ENCODE measurements at regions not wholly inside any gene's neighbourhood (a gene's known extent, or its start where the extent isn't known, plus 50 kb on each side); places are given as distances from the start of the nearest gene placed in this dataset.

DNA sequence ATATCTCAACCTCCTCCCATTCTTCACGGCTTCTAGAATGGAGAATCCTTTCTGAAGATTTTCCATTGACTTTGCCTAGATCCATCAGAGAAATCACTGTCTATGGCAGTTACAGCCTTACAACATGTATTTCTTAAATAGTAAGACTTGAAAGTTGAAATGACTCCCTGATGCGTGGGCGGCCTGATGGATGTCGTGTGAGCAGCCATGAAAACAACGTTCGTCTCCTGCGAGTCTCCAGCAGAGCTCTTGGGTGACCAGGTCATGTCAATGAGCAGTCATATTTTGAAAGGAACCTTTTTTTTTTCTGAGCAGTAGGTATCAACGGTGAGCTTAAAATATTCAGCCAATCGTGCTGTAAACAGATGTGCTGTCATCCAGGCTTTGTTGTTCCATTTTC lies 139.9 kb upstream of the C14orf180 start:
- no peak for DNase-seq (ENCODE audit: low read depth)

DNA sequence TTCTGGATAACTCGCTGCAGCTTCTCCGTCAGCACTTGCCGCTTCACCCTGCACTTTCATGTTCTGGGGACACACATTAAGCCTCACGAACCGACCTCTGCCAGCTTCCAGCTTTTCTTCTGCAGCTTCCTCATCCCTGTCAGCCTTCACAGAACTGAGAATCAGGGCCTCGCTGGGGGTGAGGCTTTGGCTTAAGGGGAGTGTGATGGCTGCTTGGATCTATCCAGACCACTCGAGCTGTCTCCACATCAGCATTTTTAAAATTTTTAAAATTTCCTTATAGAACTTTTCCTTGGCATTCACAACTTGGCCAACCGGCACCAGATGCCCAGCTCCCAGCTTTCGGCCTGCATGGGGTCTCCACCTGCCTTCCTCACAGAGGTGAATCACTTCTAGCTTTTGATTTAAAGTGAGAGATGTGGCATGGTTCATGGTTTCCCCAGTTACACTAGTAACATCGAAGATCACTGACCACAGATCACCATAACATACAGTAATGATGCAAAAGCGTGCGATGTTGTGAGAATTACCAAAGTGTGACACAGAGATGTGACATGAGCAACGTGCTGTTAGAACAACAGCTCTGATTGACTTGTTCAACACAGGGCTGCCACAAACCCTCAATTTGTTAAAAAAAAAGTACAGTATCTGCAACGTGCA lies 139.1 kb upstream of the C14orf180 start:
- no peak for DNase-seq (ENCODE audit: low read depth)

DNA sequence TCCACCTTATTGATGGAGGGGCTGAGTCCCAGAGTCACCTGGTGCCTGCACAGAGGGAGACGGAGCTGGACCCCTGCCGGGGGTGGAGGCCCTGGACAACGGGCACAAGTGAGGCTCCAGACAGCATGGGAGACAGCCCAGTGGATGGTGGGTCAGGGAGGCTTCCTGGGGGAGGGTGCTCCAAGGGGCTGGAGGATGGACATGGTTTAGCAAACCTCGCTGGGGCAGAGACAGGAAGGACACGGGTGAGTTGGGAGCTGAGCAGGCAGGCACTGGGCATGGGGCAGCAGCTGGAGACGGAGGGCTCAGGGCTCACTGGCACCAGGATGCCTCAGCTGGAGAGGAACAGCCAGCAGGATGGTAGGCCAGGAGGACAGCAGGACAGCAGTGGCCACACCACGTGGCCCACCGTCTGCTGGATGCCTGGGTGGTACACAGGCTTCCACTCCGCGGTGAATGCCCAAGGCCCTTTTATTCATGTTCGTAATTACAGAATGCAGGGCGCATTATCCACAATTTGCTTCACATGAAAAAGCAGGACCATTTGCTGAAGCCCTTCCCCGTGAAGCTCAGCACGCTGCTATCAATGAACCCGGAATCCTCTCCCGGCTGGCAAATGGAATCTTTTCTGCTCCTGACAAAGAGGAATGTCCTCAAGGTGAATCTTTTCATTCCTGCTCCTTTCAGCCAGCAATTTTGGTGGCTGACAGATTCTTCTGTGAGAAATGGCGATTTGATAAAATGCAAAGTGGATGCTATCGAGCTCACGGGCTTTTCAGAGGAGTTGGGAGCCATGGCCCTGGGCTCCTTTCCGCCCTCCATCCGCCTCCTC lies 138.1 kb upstream of the C14orf180 start:
- DNase-seq (ENCODE audit: low read depth) = no peak

- DNase-seq (ENCODE audit: low read depth) = no peak
Observed at GRCh38 chr14:104442107-104442551, 137.4 kb upstream of the C14orf180 start.

- DNase-seq (ENCODE audit: low read depth) = no peak
Observed at GRCh38 chr14:104442631-104443390, 136.8 kb upstream of the C14orf180 start.

GRCh38 chr14:104443391-104444158 lies 136.0 kb upstream of the C14orf180 start:
- no peak for DNase-seq (ENCODE audit: low read depth)

DNA sequence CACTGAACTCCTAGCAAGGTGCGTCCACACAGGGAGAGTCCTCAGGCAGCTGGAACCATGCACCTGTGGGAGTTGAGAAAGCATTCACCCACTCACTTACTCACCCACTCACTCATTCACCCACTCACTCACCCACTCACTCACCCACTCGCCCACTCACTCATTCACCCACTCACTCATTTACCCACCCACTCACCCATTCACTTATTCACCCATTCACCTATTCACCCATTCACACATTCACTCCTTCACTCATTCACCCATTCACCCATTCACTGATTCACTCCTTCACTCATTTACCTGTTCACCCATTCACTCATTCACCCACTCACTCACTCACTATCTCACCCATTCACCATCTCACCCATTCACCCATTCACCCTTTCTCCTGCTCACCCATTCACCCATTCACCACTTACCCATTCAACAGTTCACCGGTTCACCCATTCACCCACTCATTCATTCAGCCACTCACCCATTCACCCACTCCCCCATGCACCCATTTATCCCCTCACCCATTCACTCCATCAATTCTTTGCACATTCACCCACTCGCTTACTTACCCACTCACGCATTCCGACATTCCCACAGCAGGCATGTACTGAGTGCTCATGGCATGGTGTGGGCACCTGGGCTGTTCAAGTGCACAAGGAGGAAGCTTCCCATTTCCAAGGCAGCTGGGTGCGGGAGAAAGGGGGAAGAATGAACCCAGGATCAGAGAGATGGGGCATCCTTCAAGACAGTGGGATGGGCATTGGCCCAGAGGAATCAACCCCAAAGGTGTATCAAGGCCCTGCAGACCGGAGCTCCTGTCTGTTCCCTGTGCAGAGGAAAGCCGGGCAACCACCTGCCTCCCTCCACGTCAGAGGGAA lies 135.2 kb upstream of the C14orf180 start:
- no peak for DNase-seq (ENCODE audit: low read depth)

DNA sequence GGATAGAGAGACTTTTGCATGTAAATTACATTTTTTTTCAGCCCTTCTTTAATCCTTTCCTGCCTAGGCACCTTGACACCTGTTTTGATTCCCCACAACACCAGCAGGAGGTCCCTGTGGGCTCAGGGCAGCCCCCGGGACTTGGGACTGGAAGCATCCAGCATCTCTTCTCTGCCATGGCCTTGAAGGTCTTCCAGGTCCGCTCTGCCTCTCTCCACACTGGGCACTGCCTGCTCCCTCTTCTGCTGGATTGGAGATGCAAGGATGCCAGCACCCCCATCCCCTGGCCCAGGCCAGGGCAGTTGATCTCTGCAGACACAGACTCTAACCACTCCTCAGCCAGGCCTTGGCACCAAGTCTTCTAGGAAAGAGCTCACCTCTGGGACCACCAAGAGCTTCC lies 134.5 kb upstream of the C14orf180 start:
- no peak for DNase-seq (ENCODE audit: low read depth)

DNA sequence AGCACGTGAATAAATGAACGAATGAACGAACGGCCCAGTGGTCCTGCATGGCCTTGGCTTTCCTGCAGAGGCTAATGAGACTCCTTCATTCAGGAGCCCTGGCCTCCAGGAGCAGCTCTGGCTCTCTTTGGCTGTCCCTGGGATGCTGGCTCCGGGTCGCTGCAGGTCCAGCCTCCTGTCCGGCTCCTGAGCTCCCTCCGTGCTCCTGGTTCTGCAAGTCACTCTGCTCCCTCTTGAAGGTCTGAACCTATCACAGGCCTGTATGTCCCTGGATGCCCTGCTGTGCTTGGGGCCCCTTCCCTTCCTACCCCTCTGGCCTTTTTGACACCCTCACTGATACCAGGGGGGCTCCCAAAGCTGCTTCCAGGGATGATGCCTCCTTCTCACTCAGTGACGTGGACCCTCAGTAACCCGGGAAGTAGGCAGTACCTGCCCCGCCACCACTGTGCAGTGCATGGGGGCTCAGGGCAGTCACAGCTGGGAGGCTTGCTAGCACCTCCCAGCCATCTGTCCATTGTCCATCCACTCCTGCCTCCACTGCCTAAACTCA lies 133.7 kb upstream of the C14orf180 start:
- DNase-seq (ENCODE audit: low read depth) = no peak

GRCh38 chr14:104446611-104447010 lies 133.0 kb upstream of the C14orf180 start:
- DNase-seq (ENCODE audit: low read depth) = no peak

DNA sequence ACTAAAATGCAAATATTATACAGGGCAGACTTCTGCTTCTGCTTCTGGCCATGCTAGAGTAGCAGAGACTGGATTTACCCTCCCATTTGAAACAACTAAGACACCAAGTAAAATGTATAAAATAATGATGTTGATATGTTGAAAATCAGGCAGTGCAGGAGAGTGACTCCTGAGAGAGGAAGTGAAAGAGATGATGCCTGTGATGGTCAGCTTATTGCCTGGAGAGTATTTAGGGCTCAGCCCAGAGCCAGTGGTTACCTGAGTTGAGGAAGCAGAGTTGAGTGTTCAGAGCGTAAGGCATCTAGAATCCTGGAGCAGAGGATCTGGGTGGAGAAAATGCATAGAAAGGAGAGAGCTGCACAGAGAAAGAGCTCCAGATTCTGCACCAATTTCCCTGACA lies 131.8 kb upstream of the C14orf180 start:
- DNase-seq (ENCODE audit: low read depth) = no peak

GRCh38 chr14:104448321-104448720 lies 131.2 kb upstream of the C14orf180 start:
- DNase-seq (ENCODE audit: low read depth) = no peak

DNA sequence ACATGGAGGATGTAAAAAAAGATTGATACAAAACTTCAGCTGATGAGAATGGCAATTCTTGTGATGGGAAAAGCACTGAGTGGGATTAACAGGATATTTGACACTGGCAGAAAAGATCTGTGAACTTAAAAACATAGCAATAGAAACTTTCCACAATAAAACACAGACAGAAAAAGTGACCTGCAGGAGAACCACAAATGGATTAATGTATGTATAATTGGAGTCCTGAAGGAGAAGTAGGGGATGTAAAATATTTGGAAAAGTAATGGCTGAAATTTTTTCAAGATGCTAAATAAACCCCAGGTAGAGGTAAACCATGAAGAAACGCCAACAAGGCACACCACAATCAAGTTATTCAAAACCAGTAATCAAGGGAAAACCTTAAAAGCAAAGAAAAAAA lies 130.8 kb upstream of the C14orf180 start:
- no peak for DNase-seq (ENCODE audit: low read depth)

DNA sequence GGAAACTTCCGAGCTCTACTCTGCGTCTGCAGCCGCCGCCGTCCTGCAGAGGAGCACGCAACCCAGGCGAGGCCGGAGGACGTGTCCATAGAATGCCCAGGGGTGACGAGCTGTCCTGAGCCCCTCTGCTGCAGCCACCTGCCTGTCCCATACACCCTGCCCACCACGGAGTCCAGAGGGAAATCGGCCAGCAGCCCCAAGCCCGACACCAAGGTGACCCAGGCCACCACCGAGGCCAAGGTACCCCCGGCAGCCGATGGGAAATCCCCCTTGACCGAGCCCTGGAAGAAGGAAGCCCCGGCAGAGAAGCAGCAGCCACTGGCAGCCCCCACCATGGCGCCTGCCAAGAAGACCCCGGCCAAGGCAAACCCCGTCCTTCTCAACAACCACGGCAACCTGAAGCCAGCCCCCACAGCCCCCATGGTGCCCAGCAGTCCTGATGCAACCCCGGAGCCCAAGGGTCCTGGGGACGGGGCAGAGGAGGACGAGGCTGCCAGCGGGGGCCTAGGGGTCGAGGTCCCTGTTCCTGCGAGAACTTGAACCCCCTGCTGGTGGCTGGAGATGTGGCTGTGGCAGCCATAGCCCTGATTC lies 128.7 kb upstream of the C14orf180 start:
- DNase-seq (ENCODE audit: low read depth) = no peak

DNA sequence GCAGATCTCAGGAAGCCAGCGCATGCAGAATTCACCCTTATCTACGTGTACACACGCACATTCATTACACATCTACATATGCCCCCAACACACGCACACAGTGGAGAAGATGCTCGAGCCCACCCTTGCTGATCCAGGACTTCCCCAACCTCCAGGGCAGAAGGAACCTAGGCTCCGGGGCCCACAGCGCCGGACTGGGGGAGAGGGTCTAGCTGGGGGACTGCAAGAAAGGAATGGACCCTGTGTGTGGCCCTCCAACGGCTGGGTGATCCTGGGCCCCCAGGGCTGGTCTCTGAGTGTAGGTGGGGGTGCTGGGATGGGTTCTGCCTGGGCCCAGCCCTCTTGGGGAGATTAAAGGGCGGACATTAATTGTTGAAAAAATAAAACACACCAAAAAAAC lies 128.1 kb upstream of the C14orf180 start:
- no peak for DNase-seq (ENCODE audit: low read depth)

- DNase-seq (ENCODE audit: low read depth) = no peak
Observed at GRCh38 chr14:104458845-104459244, 120.7 kb upstream of the C14orf180 start.

- DNase-seq (ENCODE audit: low read depth) = no peak
Observed at GRCh38 chr14:104460791-104461651, 118.5 kb upstream of the C14orf180 start.

DNA sequence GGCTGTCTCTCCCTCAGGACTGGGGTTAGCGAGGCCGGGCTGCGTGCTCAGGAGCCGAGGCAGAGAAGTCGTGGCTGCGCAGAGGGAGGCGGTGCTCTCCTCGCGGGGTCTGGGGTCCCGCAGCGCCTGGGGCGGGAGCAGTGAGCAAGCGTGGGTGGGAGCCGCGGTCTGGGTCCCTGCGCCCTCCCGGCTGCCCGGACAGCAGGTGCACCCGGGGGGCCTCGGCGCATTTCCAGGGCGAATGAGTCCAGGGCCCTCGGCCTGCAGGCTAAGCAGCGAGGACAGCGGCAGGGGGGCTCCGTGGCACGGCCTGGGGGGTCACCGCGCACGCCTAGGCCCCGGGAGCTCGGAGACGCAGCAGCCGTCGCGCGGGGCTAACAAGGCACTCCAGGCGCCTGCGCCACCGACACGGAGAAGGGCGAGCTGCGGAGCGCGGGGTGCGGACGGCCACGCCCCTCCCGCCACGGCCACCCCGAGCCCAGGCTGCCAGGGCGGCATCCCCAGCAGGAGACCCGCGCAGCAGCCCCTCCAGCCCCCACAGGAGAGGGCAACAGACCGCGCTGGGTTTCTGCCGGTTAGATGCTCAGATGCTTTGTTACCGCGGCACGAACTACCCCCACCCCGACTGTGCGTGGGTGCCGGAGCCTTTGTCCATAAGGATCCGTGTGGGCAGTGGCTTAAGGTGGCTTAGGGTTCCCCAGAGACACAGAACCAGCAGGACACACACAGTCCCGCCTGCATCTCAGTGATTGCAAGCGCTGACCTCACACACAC lies 117.7 kb upstream of the C14orf180 start:
- no peak for DNase-seq (ENCODE audit: low read depth)

Data from non-pigmented ciliary epithelial cell (primary cell).